Amygdala (tissue), 56 donors: ENCODE measurements at regions not wholly inside any gene's neighbourhood (a gene's known extent, or its start where the extent isn't known, plus 50 kb on each side); places are given as distances from the start of the nearest gene placed in this dataset.
"Not testable (repeated sequence)": the region's sequence is repeated elsewhere in the genome, so short reads cannot be mapped to it uniquely, and the experiment has no call there.

Source experiments
- DNase-seq, 56 donors: peaks; one replicate each; lab custom pipeline; 2025; lab: John Stamatoyannopoulos, UW

DNA sequence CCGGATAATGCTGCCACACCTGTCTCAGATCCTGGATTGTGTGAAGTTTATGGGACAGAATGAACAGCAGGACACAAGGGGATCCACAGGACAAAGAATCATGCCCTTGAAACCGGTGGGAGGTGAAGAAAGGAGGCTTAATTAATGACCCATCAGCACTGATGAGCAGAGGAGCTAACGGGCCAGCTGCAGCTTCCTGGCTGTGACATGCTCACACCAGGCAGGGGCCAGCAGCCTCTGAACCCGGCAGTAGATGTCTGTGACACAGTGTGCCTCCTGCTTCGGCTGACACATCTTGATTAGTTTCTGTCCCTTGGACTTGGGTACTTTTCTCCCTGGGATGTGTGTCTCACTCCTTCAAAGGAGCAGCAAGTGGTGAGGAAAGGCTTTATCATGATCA lies 328.8 kb upstream of the BRINP1 start:
- no peak for DNase-seq

DNA sequence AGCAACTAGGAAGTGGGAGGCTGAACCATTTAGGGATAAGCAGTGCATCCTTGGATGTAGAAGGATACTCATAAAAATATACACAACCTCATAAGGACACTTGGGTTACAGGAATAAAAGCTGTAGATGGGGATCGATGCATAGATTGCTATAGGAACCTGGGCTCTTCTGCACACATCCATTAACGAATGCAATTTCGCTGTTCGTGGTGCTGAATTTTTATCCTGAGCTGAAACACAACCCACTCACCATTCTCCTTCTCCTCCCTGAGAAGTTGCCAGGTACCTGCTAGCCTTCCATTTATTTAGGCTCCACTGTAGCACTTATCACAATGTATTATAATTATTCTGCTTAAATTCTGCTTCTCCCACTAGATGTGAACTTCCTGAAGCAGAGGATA lies 320.6 kb upstream of the BRINP1 start:
- DNase-seq = peak in 1 of 56 donors; percentile 12

DNA sequence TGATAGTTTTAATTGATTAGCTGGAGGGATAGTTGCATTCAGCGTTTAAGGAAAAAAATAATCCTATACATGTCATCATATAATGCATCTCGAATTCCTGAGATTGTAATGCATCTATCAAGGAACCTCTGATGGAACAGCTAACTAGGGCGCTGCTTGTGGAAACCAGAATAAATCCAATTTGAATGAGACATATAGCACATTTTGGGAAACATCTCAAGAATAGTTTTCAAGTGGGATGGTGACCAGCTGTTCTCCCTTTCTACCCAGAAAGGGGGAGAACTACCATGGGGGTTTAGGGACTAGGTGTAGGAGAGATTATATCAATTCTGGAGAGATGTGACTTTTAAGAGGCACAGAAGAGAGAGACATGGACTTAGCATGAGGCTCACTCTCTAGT lies 319.3 kb upstream of the BRINP1 start:
- DNase-seq = no peak

DNA sequence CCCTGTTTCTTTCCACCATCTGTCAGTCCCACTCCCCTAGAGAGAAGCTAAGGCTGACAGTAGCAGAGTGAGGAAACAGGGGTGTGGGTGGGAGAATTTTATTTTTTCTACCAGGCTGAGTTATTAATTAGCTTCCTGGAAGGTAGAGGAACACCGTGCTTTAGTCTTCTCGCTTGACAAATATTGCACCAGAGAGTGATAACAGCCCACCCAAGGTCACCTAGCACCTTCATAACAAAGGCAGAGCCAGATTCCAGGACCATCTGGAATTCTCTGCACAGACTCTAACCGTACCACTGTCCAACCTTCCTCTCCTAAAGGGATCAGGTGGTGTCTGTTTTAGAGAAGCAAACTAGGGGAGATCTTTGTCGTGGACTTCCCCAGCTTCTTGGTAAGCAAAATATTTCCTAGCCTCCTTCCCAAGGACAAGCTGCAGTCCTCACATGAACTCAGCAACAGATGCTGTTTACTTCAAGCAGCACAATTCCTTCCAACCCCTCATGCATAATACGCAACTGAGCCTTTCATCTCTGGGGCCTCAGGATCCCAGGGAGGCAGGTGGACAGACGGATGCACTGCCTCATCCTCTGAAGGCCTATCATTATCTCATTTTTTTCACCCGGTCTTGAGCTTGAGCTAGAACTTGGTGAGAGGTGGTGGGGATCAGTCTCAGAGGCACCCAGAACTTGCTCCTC lies 308.7 kb upstream of the BRINP1 start:
- DNase-seq = peak in 7 of 56 donors; percentile 0 to 33 (median 13)

DNA sequence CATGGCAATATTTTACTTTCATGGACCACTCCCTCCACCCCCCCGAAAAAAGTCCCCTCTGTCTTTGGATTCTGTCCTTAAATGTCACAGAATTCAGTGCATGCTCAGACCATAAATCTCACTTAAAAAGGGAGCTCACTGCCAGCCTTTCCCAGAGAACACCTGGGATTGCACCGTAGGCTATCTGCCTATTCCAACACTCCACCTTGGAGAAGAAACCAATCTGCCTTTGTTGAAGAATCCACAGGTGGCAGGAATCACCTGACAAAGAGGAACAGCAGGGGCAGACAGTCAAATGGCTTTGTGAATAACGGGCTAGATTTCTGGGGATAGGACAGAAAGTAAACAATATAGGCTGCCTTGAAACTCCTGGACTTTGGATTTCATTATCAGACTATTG lies 306.7 kb upstream of the BRINP1 start:
- DNase-seq = no peak

DNA sequence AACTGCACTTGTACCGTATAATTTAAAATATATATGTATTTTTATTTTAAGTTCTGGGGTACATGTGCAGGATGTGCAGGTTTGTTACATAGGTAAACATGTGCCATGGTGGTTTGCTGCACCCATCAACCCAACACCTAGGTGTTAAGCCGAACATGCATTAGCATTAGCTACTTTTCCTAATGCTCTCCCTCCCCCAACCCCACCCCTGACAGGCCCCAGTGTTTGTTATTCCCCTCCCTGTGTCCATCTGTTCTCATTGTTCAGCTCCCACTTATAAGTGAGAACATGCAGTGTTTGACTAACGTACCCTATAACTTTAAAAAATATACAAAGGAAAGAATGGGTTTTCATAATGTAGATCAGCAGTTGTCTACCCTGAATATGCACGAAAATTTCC lies 303.5 kb upstream of the BRINP1 start:
- not testable (repeated sequence) for DNase-seq

DNA sequence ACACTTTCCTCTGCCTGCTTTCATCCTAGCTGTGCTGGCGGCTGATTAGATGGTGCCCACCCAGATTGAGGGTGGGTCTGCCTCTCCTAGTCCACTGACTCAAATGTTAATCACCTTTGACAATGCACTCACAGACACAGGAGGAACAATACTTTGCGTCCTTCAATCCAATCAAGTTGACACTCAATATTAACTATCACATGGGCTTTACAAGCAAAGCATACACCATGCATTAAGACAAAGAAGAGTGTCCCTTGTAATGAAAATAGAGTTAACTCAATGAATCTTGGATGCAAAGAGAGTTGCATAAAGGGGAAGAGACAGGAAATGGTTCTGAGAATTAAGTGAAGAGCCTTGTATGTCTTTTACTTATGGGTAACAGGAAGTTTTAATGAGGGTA lies 298.7 kb upstream of the BRINP1 start:
- no peak for DNase-seq

DNA sequence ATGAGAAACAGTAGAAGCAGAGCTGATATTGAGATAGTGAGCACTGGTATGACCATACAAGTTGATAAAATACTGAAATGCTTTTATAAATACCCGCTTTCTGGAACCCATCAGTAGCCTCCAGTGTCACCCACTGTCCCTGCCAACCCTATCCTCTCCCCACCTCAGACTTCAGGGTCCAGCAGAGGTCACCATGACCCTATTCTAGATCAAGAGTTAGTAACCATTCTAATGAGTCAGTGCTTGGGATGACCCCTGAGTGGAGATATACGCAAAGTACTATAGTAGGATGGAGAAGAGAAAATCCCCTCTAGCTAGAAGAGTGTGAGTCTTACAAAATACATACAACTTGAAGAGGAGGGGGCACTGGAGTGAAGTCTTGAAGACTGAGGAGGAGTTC lies 297.9 kb upstream of the BRINP1 start:
- no peak for DNase-seq

- no peak for DNase-seq
Measured at GRCh38 chr9:119662329-119662728, 293.1 kb upstream of the BRINP1 start.

DNA sequence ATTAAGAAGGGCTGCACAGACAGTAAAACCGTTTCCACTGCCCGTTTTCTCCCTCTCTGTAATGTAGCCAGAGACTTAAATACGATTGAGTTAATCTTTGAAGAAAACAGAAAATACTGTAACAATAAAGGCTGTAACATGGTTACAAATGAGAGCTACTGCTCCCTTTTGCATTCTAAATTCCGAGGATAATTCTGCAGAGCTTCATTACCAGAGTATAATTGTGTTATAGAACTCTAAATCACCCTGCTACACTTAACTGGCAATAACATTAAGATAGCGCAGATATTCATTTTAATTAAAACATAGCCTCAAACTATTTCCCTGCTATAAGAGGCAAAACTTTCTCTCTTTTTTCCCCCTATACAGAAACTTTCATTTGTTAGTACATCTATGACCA lies 283.7 kb upstream of the BRINP1 start:
- DNase-seq = no peak

GRCh38 chr9:119649205-119649604 lies 280.0 kb upstream of the BRINP1 start:
- DNase-seq = no peak

GRCh38 chr9:119639287-119639955 lies 270.2 kb upstream of the BRINP1 start:
- DNase-seq = no peak

DNA sequence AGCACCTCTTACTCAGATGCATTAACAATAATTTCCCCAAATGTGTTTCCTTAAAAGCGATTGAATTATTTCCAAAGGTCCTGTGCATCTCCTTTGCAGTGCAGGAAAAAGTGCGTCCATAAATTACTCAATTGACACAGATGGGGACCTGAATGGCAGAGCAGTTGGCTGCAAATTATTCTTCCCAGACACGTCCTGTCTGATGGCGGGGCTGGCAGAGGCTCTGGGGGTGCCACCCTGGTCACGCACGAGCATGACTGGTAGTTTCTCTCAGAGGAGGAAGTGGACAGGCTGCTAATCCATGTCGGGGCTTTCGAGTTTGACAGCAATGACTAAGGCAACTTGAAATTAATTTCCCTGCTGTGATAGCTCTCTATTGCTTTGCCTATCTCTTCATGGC lies 264.8 kb upstream of the BRINP1 start:
- no peak for DNase-seq

- DNase-seq = no peak
Measured at GRCh38 chr9:119611565-119611964, 242.3 kb upstream of the BRINP1 start.

- no peak for DNase-seq
Measured at GRCh38 chr9:119609277-119609971, 240.2 kb upstream of the BRINP1 start.

DNA sequence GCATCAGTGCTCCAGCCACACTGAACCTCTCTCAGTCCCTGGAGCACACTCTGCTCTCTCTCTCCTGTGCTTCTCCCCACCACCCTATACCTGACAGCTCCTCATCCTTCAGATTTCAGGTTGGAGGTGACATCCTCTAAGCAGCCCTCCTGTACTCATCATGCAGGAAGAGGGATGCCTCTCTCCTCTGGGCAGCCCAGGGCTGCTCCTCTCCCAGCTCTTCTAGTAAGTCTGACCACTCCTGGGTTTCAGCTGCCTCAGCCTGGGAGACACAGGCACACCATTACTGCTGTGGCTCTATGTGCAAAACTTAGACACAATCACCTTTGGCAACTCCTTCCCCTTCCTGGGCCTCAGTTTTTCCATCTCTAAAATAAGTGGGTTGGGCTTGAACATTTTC lies 232.4 kb upstream of the BRINP1 start:
- DNase-seq = no peak

DNA sequence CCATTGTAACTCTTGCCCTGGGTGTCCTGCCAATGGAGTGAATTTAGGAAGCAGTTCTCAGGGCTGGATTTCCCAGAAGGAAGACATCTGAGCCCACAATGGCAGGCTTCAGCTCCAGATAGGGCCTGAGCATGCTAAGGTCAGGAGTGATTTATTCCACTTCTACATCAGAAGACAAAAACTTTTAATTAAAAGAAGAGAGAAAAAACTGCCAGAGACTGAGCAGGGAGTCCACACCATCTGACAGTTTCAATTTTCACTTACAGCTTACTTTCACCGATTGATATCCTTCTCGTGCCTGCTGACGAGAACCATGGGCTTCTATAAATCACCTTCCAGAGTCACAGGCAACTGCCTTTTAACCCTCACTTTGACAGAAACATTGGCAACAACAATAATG lies 228.3 kb upstream of the BRINP1 start:
- DNase-seq = no peak

DNA sequence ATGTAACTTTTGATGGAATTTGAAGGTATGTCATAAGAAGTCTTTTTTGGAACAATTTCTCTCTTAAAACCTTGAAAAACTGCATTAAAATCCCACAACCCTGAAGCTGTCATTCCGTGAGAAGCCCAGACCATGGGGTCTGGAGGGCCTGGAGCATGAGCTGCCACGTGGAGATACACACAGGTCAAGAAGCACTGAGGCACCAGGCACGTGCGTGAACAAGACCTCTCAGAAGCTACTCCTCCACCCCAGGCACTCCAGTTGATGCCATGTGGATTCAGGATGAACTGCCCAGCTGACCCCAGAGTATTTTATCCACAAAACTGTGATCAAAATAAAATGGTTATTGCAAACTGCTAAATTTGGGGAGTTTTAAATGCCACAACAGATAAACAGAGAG lies 227.5 kb upstream of the BRINP1 start:
- no peak for DNase-seq

DNA sequence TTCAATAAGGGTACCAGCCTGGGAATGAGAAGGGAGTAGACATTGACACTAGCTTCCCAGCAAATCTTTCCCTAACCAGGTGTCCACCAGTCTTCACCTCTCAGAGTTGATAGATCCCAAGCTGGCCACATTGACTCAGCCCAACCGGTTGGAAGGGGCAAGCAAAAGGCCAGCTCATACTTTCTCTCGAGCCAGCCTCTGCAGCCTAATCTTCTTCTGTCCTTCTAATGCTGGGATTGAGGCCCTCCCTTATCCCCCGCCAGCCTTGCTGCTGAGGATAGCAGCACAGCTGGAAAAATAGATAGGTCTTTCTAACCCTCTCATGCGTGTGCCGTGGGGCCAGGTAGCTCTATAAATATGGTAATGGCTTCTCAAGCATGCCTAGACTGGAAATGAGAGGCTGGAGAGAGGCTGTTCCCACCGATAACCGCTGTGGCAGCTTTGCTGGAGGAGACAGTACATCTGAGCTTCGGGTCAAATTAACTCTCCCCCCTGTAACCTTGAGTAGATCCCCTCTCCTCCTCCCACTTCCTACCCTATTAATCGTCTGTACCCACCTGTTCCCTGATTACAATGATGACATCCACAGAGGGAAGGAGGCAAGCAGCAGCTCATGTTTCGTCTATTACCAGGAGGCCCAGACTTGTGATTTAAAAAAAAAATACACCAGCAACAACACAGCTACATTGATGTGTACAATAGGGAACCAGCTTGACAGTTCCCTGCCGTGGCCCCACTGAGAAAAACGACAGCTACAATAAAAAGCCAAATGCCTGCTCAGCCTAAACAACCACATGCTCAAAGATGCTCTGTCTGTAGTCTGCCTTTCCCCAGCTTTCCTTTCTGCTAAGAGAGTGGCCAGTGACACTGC lies 219.9 kb upstream of the BRINP1 start:
- no peak for DNase-seq

GRCh38 chr9:119577881-119578280 lies 208.6 kb upstream of the BRINP1 start:
- DNase-seq = no peak

DNA sequence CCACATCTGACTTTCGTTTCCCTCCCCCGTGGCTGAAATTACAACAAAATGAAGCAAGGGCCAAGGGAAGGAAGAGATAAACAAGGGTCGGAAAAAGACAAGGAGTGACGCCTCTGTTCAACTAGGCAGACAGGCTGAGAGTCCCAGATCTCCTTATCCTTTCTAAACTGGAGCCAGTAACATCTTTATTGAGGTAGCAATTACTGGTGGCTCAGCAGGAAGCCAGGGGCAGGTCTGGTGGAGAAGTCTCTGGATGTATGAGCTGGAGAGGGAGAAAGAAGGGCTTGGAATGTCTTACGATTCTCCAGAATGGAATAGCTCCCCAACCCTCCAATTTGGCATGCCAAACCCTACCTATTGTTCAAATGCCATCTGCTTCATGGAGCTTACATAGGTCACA lies 190.8 kb upstream of the BRINP1 start:
- no peak for DNase-seq
